ENCODE measurements at regions not wholly inside any gene's neighbourhood (a gene's known extent, or its start where the extent isn't known, plus 50 kb on each side); places are given as distances from the start of the nearest gene placed in this dataset.
A peak's percentile ranks its signal among the peaks of the same experiment; 100 is the strongest.

DNA sequence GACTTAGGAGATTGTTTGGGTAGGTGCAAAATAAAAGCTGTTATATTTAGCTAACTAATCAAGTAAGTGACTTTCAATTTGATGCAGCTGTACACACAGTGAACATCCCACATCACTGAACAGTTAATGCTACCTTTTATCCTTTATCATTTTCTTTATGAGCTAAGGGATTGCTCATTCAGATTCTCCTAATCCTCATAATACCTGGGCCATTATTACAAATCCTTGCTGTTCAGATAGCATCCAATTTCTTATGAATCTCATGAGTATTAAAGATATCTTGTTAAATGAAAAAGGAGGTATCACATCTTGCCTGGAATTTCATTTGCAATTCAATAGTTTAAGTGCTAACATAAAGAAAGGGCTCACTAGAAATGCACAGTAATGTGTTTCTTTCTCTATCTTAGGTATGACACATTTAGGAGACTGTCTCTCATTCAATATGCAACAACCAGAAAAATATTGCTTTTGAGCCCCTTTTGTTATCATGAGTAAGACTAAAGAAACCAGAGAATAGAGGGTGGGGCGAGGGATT is 918.5 kb downstream of the CBLN2 start:
- FAIRE-seq (no peak), DNase-seq (ENCODE audit: insufficient read length, low spot score) (no peak)

DNA sequence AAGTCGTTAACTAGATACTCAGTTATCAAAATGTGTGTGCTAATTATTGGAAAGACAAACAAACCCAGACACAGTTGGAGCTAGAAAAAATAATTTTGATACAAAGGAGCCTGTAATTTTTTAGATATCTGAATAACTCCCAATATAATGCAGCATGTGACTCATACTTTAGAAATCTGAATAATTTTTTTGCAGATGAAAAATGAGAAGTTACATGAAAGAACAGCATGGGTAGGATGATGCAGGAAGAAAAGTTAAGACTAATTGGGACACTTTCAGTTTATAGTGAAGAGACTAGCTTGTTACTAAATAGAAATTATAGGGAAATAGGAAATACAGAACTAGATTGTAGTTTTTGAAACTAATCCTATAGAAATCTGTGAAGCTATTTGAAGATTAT is 945.8 kb downstream of the CBLN2 start:
- no peak for FAIRE-seq
- DNase-seq (ENCODE audit: insufficient read length, low spot score), result no peak

DNA sequence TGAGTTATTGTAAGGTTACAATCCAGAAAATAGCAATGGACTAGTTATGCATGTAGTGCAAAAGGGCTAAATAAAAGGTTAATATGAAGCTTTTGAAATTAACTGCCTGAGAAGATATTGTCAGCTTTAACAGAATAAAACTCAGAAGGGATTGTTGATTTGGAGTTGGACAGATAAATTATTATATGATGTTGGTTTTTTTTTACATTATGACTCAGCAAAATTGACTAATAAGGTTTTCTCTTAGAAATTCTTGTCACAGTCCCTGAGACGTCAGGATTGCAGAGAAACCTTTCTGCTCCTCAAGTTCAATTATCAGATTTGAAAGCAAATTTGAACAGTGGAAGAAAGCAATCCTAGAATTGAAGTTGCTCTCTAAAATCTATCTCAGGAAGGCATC is 946.9 kb downstream of the CBLN2 start:
- no peak for DNase-seq (ENCODE audit: insufficient read length, low spot score)
- FAIRE-seq, result no peak

DNA sequence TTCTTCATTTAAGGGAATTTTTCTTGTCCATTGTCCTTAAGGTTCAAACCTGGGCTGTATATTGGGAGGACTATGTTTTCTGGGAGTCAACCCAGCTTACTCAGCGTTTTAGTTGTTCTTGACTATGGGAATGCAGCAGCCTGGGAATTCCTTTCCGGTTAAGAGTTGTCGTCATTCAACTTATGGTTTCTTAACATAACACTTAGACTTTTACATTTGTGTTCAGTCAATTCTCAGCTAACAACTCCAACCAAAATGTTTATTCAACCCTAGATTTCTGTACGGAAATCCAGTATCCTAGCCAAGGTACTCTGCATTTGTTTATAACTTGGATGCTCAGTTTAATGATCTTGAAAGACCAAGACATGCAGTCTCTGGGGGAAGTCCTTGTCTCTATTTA is 960.9 kb downstream of the CBLN2 start:
- DNase-seq (ENCODE audit: insufficient read length, low spot score) (no peak), FAIRE-seq (no peak)

DNA sequence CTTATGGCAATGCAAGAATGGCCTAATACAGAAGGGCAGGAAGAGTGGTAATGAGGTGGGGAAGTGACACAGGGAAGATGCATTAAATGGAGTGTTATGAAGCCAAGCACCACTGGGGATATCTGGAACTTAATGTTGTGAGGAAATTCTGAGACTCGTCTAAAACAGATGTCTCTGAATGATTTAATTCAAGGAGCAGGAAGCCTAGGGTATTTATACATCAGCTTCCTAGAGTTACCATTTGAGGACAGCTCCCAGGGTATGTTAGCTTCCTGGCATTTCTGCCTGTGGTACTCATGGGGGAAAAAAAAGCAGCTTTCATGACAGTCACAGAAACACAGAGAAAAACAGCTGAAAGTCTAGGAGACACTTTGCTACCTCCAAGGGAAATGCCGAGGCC is 989.5 kb downstream of the CBLN2 start:
- no peak for FAIRE-seq
- no peak for DNase-seq (ENCODE audit: insufficient read length, low spot score)

DNA sequence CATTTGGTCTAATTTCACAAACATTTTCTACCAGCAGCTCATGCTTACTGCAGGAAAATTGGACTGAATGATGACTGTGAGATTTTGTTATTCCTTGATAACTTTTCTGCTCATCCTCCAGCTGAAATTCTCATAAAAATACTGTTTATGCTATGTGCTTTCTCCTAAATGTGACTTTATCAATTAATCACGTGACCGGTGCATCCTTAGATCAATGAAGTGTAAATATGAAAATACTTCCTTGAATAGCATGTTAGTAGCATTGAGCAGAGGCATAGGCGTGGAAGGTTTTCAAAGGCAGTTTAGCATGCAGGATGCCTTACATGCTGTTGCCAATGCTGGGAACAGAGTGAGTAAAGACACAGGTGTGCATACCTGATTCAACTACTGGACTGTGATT is 1002.5 kb downstream of the CBLN2 start:
- DNase-seq (ENCODE audit: insufficient read length, low spot score) (no peak), FAIRE-seq (no peak)

DNA sequence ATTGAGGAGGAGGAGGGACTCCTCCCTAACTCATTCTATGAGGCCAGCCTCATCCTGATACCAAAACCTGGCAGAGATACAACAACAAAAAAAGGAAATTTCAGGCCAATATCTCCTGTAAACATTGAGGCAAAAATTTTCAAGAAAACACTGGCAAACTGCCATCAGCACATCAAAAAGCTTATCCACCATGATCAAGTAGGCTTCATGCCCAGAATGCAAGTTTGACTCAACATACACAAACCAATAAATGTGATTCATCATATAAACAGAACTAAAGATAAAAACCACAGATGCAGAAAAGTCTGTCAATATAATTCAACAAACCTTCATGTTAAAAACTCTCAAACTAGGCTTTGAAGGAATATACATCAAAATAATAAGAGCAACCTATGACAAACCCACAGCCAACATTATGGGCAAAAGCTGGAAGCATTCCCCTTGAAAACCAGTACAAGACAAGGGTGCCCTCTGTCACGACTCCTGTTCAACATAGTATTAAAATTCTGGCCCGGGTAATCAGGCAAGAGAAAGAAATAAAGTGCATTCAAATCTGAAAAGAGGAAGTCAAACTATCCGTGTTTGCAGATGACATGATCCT is 1014.3 kb downstream of the CBLN2 start:
- FAIRE-seq (no peak), DNase-seq (ENCODE audit: insufficient read length, low spot score) (no peak)

DNA sequence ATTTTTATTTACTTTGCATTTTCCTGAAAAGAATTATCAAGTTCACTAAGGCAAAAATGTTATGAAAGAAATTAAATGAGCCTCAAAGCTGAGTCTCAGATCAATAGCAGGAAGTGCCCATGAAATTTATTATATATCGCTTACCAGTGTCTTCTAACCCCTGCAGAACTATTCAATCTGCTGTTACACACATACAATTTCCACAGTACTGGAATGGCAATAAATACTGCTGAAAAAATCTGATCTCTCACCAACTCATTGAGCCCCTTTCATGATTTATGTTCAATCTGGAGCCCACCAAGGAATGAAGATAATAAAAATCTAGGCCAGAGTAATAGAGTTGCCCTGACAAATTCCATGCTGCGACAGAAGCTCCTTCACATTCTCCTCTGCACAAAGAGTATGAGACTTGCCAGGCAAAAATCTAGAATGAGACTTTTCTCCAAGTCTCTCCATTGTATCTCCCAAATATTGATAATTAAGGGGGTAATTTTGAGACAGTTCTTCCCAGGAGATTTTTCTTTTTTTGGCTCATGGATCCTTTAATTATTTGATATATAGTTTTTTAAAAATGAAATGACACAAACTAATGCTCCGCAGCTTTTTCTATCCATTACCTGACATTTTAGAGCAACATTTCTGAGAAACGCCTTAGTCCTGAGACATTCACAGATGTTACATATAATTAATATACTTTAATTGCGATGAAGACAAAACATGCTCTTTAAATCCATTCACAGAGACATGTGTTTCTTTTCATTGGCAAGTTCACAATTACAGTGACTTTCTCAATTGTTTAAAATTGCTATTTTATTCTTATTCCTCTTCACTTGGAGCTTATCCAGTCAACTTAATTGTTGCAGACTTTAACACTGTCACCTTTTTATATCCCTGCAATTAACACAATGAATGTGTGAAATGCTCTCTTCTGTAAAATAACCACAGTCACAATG is 1020.4 kb downstream of the CBLN2 start:
- FAIRE-seq (no peak), DNase-seq (ENCODE audit: insufficient read length, low spot score) (no peak)

DNA sequence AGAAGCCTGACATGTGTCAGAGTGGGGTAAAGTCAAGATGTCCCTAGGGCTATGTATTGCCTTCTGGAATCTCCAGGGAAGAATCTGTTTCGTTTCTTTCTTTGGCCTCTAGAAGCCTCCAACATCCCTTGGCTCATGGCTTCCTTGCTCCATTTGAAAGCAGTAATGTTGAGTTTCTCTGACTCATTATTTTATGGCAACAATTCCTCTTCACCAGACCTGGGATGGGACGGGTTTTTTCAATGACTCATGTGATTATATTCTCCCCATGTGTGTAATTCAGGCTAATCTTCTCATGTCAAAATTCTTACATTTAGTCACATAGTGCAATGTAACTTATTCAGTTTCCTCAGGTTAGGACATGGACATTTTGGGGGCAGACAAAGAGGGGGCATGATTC is 1038.6 kb downstream of the CBLN2 start:
- DNase-seq (ENCODE audit: insufficient read length, low spot score) (no peak), FAIRE-seq (no peak)

DNA sequence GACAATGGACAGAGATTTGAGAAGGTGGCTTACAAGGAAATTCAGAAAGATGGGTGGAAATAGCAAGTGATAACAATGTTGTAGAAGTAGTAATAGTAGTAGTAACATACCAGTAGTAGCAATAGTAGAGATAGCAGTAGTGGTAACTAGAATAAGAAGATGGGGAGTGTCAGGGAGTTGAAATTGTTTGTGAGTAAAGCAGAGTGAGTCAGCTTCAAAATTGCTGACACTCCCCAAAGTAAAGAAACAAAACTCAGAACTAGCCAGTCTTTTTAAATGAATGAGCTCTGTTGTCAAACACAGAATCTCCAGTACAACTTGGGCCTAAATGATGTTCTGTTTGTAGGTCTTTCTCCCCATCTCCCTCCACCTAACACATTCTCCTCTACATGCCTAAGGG is 1040.9 kb downstream of the CBLN2 start:
- FAIRE-seq, result no peak
- no peak for DNase-seq (ENCODE audit: insufficient read length, low spot score)

DNA sequence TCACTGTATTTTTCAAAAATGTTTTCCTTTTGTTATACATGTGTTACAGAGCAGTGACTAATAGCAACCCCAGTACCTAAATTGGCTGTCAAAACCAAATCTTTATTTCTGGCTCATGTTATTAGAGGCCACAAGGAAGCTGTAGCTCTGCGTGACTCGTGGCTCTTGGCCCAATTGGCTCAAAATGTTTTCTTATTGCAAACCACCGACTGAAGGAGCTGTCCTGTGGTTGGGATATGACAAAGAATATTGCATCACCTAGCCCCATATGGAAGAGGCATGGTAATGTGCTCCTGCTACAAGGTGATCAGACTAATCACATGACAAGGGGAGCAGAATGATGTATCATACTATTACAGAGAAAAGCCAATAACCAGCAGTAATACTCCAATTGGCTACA is 1058.5 kb downstream of the CBLN2 start:
- FAIRE-seq, result no peak
- DNase-seq (ENCODE audit: insufficient read length, low spot score), result no peak

DNA sequence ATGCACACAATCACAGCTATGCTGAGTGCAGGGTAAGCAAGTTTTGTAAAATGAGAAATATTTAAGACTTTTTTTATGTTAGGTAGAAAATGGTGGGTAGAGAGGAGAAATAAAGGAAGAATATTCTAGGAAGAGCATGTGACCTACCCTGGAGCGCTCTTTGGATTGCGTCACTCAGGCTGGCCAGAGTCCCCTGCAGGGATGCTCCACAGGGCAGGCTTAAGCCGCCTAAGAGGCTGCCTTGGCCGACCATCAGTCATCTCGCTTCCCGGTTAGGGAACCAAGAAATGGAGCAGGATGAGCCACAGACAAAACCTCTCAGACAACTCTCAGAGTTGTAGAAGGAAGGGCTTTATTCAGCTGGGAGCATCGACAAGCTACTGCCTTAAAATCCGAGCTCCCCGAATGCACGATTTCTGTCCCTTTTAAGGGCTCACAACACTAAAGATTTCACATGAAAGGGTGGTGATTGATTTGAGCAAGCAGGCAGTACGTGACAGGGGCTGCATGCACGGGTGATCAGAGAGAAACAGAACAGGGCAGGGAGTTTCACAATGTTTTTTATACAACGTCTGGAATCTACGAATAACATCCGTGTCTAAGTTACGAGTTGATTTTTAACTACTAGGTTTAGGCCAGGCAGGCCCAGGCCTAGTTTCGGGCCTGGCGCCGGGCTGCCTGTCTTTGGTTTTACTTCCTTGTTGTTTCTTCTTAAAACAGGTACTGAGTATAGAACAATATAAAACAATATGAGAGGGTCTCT is 1072.0 kb downstream of the CBLN2 start:
- DNase-seq (ENCODE audit: insufficient read length, low spot score), result no peak
- peak; percentile 21 for FAIRE-seq

DNA sequence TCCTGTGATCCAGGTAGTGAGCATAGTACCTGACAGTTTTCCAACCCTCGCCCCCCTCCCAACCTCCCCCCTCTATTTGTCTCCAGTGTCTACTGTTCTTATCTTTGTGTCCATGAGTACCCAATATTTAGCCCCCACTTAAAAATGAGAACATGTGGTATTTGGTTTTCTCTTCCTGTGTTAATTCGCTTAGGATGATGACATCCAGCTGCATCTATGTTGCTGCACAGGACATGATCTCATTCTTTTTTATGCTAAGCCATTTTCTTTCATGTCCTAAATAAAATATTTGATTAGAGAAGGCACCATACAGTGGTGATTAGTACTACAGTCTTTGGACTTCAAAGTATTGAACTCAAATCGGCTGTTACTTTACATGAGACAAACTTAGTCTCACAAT is 1087.9 kb downstream of the CBLN2 start:
- no peak for DNase-seq (ENCODE audit: insufficient read length, low spot score)
- no peak for FAIRE-seq

DNA sequence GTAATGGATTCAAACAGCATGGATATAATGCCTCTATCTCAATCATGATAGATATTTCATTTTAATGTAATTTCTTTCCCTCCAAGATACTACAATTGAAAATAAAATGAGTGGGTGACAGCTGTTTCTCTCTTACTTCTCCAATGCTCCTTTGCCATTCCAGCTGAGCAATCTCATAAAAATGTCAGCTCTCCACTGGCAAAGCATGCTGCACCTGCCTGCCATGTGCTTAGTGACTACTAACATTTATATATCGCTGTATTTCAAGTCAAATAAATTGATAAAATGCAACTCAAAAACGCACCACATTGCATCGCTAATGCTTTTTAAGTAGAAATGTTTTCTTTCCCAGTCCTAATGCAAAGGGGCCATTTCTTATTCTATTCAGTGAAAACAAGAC is 1093.9 kb downstream of the CBLN2 start:
- FAIRE-seq (no peak), DNase-seq (ENCODE audit: insufficient read length, low spot score) (no peak)

DNA sequence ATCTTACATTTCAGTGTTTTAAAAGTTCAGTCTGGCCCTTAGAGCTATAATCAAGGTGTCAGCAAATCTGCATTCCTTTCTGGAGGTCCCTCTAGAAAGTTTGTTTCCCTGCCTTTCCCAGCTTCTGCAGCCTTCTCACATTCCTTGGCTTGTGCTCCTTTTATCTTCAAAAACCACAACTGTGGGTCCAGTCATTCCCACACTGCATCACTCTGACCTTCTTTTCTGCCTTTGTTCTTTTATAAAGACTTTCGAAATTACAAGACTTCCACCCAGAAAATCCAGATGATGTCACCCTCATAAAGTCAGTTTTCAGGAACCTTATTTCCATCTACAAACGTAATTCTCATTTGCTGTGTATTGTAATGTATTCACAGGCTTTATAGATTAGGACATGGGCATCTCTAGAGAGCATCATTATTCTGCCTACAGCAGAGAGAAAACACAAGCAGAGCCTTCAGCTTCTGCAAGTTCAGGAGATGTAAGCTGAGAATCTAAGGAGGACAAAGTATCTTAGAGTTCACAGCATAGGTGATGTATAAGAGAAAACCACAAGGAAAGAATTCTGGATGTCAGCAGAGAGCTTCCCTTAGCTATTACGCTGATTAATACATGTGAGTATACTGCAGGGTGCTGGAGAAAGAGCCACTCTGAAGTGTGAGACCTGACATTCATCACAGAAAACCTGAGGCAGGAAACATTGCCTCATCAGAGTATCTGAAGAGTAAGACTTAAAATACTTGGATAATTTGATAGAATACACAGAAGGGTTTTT is 1100.2 kb downstream of the CBLN2 start:
- FAIRE-seq (no peak), DNase-seq (ENCODE audit: insufficient read length, low spot score) (no peak)

DNA sequence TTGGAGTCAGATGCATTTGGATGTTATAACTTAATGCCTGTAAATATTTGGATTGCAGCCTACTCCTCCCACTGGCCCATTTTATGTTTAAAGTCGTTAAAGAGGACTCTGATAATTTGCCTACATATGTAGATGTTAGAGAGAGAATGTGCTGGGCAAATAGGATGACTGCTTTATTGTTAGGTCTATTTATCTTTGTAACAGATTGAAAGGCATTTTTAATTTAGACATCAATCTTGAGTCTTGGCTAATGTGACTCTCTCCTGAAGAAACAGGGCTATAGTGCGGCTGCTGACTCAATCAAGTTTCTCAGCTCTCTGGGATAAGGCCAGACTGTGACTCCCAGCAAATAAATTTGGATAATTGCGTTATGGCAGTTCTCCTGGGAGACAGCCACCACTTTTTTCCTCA is 1101.4 kb downstream of the CBLN2 start:
- FAIRE-seq (no peak), DNase-seq (ENCODE audit: insufficient read length, low spot score) (no peak)

DNA sequence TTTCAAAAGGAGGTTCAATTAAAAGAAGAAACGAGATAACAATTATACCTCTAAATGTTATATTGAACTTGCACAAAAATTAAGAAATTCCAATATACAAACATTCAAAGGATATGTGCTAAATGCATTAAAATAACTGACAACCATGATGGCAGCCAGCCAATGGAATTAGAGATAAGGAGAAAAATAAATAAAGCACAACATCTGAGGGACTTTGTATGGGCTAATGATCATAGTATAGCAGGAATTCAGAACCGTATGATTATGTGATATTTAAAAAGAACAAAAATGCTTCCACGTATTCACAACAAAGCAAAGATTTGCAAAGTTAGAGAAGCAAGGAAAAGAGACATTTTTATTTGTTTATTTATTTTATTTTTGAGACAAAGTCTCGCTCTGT is 1103.0 kb downstream of the CBLN2 start:
- DNase-seq (ENCODE audit: insufficient read length, low spot score), result no peak
- no peak for FAIRE-seq

DNA sequence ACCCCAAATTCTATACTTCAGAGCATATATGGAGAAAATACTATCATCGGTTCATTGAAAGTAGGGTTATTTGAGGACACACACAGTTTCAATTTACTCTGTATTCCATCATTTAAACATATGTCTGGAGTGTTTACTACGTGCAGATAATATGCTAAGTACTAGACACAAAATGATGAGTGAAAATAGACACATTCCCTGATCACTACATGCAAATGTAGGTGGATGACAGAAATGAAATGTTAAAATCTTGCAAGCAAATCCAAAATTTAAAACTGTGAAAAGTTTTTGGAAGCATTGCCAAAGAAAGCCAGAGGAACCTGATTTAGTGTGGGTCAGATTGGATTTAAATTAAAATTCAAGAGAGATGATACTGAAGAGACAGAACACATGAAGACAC is 1106.6 kb downstream of the CBLN2 start:
- no peak for DNase-seq (ENCODE audit: insufficient read length, low spot score)
- FAIRE-seq, result no peak

DNA sequence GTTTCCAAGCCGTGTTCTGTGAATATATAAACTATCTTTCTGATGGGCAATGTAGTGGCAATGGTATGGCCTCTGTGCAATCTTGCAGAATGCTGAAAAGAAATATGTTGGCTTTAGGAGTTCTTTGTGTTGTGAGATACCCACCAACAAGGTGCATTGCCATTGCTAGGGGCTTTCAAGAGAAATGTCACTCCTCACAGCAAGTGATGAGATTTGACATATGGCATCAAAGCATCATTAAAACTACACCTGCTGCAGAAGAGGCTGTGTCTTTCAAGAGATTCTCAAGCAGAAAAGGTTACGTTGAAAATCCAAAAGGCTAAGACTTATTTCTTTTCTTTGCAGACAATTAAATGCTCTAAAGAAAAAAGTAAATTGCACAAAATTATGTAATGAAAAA is 1110.8 kb downstream of the CBLN2 start:
- FAIRE-seq (no peak), DNase-seq (ENCODE audit: insufficient read length, low spot score) (no peak)

DNA sequence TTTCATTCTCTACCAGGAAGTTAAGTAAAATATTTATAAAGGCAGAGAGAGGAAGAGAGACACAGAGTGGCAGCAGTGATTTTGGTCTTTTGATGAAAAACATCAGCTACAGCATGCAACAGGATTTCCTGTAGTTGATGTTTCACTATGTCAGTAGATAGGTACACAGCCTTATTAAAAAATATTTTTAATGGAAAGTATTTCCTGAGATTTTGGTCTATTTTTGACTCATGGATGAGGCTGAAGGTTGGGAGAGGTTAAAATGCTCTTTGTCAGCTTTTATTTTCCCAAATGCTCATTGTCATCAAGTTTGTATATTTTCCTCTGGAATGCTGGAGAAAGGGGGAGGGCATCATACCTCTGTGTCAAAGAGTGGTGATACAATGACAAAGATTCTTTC is 1112.5 kb downstream of the CBLN2 start:
- FAIRE-seq (no peak), DNase-seq (ENCODE audit: insufficient read length, low spot score) (no peak)

DNA sequence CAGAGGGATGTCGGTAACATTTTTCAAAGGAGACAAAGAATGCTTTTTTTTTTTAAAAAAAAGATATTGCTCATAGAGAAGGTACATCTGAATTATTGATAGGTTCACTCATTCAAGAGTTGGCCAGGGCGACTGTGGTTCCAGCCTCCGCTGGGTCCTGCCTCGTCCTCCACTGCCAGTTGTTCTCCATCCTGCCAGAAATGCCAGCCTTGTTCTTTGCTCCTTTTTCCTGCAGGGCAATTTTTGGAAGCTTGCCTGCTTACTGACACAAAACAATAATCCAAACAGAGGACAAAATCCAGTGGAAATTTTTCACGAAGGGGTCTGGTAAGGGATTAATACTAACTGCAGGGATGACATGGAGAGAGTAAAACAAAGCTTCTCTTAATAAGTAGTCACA is 1113.0 kb downstream of the CBLN2 start:
- DNase-seq (ENCODE audit: insufficient read length, low spot score) (no peak), FAIRE-seq (no peak)
